ENCODE measurements at regions not wholly inside any gene's neighbourhood (a gene's known extent, or its start where the extent isn't known, plus 50 kb on each side); places are given as distances from the start of the nearest gene placed in this dataset.

DNA sequence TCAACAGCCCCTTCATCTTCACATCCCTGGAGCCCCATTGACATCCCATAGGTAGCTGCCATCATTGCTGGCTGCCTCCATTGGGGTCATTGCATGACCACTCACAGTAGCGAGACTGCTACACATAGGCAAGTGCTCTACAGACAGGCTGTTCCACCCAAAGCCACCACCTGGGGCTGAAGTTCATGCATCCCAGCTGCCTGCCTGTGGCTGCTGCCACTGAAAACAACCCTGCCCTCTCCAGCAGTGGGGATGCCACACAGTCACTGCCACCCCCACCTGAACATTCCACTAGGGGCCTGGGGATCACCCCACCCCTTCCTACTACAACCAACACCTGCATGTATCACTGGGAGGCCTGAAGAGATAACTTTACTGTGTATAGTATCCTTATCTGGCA, 59.5 kb upstream of the CTAGE1 start:
- H3K9me2 ChIP-seq (ENCODE audit: insufficient read depth, low read length), result no peaks in the 10 kb centered on the region
- H3K4me2 ChIP-seq (ENCODE audit: low read length), result no peak overlapping the region
- no peaks in the 10 kb centered on the region for H3K27me3 ChIP-seq (ENCODE audit: insufficient read depth, low read depth, low read length)
- H3K36me3 ChIP-seq (ENCODE audit: insufficient read depth, low read length), result no peaks in the 10 kb centered on the region
- no peaks in the 10 kb centered on the region for H3F3A ChIP-seq (ENCODE audit: insufficient read depth, low read length, poor library complexity, severe bottlenecking)
- no peaks in the 10 kb centered on the region for H3K9me3 ChIP-seq (ENCODE audit: low read length)
- H3K9ac ChIP-seq (ENCODE audit: low read length), result no peak overlapping the region
- TF ChIP-seq, protein P1, sequence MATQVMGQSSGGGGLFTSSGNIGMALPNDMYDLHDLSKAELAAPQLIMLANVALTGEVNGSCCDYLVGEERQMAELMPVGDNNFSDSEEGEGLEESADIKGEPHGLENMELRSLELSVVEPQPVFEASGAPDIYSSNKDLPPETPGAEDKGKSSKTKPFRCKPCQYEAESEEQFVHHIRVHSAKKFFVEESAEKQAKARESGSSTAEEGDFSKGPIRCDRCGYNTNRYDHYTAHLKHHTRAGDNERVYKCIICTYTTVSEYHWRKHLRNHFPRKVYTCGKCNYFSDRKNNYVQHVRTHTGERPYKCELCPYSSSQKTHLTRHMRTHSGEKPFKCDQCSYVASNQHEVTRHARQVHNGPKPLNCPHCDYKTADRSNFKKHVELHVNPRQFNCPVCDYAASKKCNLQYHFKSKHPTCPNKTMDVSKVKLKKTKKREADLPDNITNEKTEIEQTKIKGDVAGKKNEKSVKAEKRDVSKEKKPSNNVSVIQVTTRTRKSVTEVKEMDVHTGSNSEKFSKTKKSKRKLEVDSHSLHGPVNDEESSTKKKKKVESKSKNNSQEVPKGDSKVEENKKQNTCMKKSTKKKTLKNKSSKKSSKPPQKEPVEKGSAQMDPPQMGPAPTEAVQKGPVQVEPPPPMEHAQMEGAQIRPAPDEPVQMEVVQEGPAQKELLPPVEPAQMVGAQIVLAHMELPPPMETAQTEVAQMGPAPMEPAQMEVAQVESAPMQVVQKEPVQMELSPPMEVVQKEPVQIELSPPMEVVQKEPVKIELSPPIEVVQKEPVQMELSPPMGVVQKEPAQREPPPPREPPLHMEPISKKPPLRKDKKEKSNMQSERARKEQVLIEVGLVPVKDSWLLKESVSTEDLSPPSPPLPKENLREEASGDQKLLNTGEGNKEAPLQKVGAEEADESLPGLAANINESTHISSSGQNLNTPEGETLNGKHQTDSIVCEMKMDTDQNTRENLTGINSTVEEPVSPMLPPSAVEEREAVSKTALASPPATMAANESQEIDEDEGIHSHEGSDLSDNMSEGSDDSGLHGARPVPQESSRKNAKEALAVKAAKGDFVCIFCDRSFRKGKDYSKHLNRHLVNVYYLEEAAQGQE (IDR thresholded peaks at IDR 0.05; ENCODE audit: borderline replicate concordance), result no peak
- TF ChIP-seq, protein P2, sequence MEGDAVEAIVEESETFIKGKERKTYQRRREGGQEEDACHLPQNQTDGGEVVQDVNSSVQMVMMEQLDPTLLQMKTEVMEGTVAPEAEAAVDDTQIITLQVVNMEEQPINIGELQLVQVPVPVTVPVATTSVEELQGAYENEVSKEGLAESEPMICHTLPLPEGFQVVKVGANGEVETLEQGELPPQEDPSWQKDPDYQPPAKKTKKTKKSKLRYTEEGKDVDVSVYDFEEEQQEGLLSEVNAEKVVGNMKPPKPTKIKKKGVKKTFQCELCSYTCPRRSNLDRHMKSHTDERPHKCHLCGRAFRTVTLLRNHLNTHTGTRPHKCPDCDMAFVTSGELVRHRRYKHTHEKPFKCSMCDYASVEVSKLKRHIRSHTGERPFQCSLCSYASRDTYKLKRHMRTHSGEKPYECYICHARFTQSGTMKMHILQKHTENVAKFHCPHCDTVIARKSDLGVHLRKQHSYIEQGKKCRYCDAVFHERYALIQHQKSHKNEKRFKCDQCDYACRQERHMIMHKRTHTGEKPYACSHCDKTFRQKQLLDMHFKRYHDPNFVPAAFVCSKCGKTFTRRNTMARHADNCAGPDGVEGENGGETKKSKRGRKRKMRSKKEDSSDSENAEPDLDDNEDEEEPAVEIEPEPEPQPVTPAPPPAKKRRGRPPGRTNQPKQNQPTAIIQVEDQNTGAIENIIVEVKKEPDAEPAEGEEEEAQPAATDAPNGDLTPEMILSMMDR (IDR thresholded peaks at IDR 0.05; ENCODE audit: poor library complexity, severe bottlenecking), result no peak
- no peak for TF ChIP-seq EZH2 (IDR thresholded peaks at IDR 0.05; ENCODE audit: borderline replicate concordance, insufficient read depth, low read length, poor library complexity, severe bottlenecking)
- no peak for TF ChIP-seq EP300 (conservative IDR thresholded peaks at IDR 0.05; ENCODE audit: poor library complexity, severe bottlenecking)
- no peak for TF ChIP-seq SMC3 (conservative IDR thresholded peaks at IDR 0.05; ENCODE audit: poor library complexity)
- TF ChIP-seq POLR2AphosphoS5 (IDR thresholded peaks at IDR 0.05), result no peak
- no peak for TF ChIP-seq RAD21 (conservative IDR thresholded peaks at IDR 0.05)
- no peak overlapping the region for H3K4me3 ChIP-seq (ENCODE audit: low read length)
- H3K27ac ChIP-seq (ENCODE audit: low read length), result no peak overlapping the region
- no peak overlapping the region for H2AFZ ChIP-seq (ENCODE audit: low read depth, low read length)
- no peaks in the 10 kb centered on the region for H3K79me2 ChIP-seq (replicated peaks; ENCODE audit: insufficient read depth, low read length)
- no peaks in the 10 kb centered on the region for H4K20me1 ChIP-seq (ENCODE audit: insufficient read depth)

DNA sequence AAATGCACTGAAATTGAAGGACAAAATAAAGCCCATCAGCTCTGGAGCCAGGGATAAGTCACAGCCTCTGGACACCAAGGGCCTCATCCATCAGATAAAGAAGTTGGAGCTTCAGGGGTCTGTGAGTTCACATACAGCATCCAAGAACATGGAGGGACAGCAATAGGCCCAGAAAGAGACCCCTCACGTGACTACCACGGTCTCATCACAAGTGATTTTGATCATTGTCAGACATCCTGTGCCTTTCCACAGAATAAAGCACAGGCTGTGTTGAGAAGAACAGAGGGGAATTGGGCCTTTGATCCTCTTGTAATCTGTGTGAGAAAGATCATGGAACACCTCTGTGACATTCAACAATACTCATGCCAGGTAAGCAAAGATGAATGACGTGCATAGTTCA, 65.2 kb upstream of the CTAGE1 start:
- no peaks in the 10 kb centered on the region for H3K9me3 ChIP-seq (ENCODE audit: low read length)
- no peaks in the 10 kb centered on the region for H3K36me3 ChIP-seq (ENCODE audit: insufficient read depth, low read length)
- H3K79me2 ChIP-seq (replicated peaks; ENCODE audit: insufficient read depth, low read length), result no peaks in the 10 kb centered on the region
- H3K27me3 ChIP-seq (ENCODE audit: insufficient read depth, low read depth, low read length), result no peaks in the 10 kb centered on the region
- no peaks in the 10 kb centered on the region for H4K20me1 ChIP-seq (ENCODE audit: insufficient read depth)
- H2AFZ ChIP-seq (ENCODE audit: low read depth, low read length), result no peak overlapping the region
- H3K9ac ChIP-seq (ENCODE audit: low read length), result no peak overlapping the region
- H3K4me3 ChIP-seq (ENCODE audit: low read length), result no peak overlapping the region
- no peaks in the 10 kb centered on the region for H3K9me2 ChIP-seq (ENCODE audit: insufficient read depth, low read length)
- no peaks in the 10 kb centered on the region for H3F3A ChIP-seq (ENCODE audit: insufficient read depth, low read length, poor library complexity, severe bottlenecking)
- H3K27ac ChIP-seq (ENCODE audit: low read length), result no peak overlapping the region
- H3K4me2 ChIP-seq (ENCODE audit: low read length), result no peak overlapping the region
- TF ChIP-seq POLR2AphosphoS5 (IDR thresholded peaks at IDR 0.05) (no peak), EZH2 (IDR thresholded peaks at IDR 0.05; ENCODE audit: borderline replicate concordance, insufficient read depth, low read length, poor library complexity, severe bottlenecking) (no peak)

DNA sequence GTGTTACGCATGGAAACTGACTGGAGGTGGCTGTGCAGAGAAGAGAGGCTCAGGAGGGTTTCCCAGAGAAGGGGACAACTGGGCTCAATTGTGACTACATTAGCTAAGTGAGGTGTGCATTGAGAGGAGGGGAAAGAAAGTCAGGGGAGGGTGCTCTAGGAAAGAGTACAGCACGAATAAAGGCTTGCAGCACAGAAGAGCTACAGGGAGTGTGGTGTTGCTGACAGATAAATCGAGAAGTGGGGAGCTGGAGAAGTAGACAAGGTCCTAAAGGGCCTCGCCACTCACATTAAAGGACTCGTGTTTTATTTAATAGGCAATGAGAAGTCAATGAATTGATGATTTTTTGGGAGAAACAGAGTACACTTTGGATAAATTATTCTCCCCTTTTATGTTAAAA, 65.7 kb upstream of the CTAGE1 start:
- H3K4me3 ChIP-seq (ENCODE audit: low read length), result no peak overlapping the region
- no peaks in the 10 kb centered on the region for H3K9me2 ChIP-seq (ENCODE audit: insufficient read depth, low read length)
- H3F3A ChIP-seq (ENCODE audit: insufficient read depth, low read length, poor library complexity, severe bottlenecking), result no peaks in the 10 kb centered on the region
- no peaks in the 10 kb centered on the region for H3K36me3 ChIP-seq (ENCODE audit: insufficient read depth, low read length)
- H3K27me3 ChIP-seq (ENCODE audit: insufficient read depth, low read depth, low read length), result no peaks in the 10 kb centered on the region
- H4K20me1 ChIP-seq (ENCODE audit: insufficient read depth), result no peaks in the 10 kb centered on the region
- H2AFZ ChIP-seq (ENCODE audit: low read depth, low read length), result no peak overlapping the region
- no peak overlapping the region for H3K4me2 ChIP-seq (ENCODE audit: low read length)
- H3K9me3 ChIP-seq (ENCODE audit: low read length), result no peaks in the 10 kb centered on the region
- H3K9ac ChIP-seq (ENCODE audit: low read length), result no peak overlapping the region
- no peak overlapping the region for H3K27ac ChIP-seq (ENCODE audit: low read length)
- TF ChIP-seq SMC3 (conservative IDR thresholded peaks at IDR 0.05; ENCODE audit: poor library complexity), result no peak
- TF ChIP-seq POLR2AphosphoS5 (IDR thresholded peaks at IDR 0.05), result no peak
- TF ChIP-seq, protein P2 (IDR thresholded peaks at IDR 0.05; ENCODE audit: poor library complexity, severe bottlenecking), result no peak
- no peak for TF ChIP-seq EZH2 (IDR thresholded peaks at IDR 0.05; ENCODE audit: borderline replicate concordance, insufficient read depth, low read length, poor library complexity, severe bottlenecking)
- no peaks in the 10 kb centered on the region for H3K79me2 ChIP-seq (replicated peaks; ENCODE audit: insufficient read depth, low read length)

Data from neural cell (in vitro differentiated cells).